Colonic mucosa (tissue), 4 donors: ENCODE measurements at regions not wholly inside any gene's neighbourhood (a gene's known extent, or its start where the extent isn't known, plus 50 kb on each side); places are given as distances from the start of the nearest gene placed in this dataset.

Experiments used
- DNase-seq: peaks from one replicate; pipeline ENCODE4 v3.0.0-alpha.2; 2020
- H3K27ac ChIP-seq: fragments of 200-600 bp; one replicate; pipeline ENCODE4 v1.8.0; 2021
- H3K27me3 ChIP-seq: fragments of 200-600 bp; one replicate; pipeline ENCODE4 v1.8.0; 2021
- H3K36me3 ChIP-seq: fragments of 200-600 bp; one replicate; pipeline ENCODE4 v1.8.0; 2021
- H3K4me1 ChIP-seq: fragments of 200-600 bp; one replicate; pipeline ENCODE4 v1.8.0; 2021; ENCODE audit warnings: mild to moderate bottlenecking
- H3K4me3 ChIP-seq: fragments of 200-600 bp; one replicate; pipeline ENCODE4 v1.8.0; 2021
- H3K9ac ChIP-seq, 2 donors: one replicate each; pipeline ENCODE4 v1.7.0; 2013; ENCODE audit warnings: control low read depth in 2 of 2, low read depth in 2 of 2, low read length in 2 of 2
- H3K9me3 ChIP-seq: fragments of 200-600 bp; one replicate; pipeline ENCODE4 v1.8.0; 2021
- intact Hi-C: fragments of 100-400 bp; cut with DNase I; formaldehyde crosslinking; loops from one replicate; pipeline ENCODE4 v1.14.1; 2022
- TF ChIP-seq, protein P1 (sequence below): fragments of 200-600 bp; IDR thresholded peaks from one replicate; pipeline ENCODE4 v1.8.0; 2022; ENCODE audit warnings: antibody characterized with exemption, mild to moderate bottlenecking
- donor health status: healthy.
- donor health status: DM: no; HTN: no; CAD: no.
- donor health status: DM: no; HTN: no; CAD: no.

DNA sequence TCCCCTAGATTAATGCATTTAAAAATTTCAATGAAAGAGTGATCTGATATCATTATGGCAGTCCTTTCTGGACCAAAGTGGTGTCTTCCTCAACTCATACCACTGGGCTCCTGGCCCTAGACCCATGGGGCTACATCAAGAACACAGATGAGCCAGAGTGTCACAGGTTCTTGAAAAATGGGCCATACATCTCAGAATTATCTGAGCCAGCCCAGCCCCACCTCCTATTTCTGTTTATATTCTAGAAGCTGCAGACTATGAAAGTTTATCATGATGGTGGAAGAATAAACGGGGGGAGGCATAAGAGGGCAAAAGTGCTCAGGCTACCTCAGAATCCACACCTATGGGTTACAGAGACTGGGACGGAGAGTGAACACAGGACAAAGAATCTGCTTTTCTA, 120.6 kb upstream of the TACR1 start:
- H3K36me3 ChIP-seq: no peaks in the 10 kb centered on the region
- intact Hi-C loops: no loop called here
- TF ChIP-seq, protein P1, sequence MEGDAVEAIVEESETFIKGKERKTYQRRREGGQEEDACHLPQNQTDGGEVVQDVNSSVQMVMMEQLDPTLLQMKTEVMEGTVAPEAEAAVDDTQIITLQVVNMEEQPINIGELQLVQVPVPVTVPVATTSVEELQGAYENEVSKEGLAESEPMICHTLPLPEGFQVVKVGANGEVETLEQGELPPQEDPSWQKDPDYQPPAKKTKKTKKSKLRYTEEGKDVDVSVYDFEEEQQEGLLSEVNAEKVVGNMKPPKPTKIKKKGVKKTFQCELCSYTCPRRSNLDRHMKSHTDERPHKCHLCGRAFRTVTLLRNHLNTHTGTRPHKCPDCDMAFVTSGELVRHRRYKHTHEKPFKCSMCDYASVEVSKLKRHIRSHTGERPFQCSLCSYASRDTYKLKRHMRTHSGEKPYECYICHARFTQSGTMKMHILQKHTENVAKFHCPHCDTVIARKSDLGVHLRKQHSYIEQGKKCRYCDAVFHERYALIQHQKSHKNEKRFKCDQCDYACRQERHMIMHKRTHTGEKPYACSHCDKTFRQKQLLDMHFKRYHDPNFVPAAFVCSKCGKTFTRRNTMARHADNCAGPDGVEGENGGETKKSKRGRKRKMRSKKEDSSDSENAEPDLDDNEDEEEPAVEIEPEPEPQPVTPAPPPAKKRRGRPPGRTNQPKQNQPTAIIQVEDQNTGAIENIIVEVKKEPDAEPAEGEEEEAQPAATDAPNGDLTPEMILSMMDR: no peak
- H3K9ac ChIP-seq: no peak overlapping the region
- no peaks in the 10 kb centered on the region for H3K9me3 ChIP-seq
- H3K27ac ChIP-seq: no peak overlapping the region
- H3K4me1 ChIP-seq: no peaks in the 10 kb centered on the region
- no peaks in the 10 kb centered on the region for H3K27me3 ChIP-seq
- no peak for DNase-seq
- H3K4me3 ChIP-seq: no peak overlapping the region

DNA sequence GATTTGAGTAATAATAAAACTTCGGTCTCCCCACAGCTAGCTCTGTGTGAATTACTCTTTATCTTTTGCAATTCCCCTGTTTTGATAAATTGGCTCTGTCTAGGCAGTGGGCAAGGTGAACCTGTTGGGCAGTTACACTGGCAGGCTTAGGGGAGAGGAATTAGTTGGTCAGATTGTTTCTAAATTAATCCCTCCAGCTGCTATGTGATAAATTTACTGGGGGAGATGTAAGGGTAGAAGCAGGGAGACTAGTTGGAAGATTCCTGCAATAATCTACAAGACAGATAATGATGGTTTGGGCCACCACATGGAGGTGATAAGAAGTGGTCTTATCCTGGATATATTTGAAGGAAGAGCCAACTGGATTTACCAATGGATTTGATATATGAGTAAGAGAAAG, 118.5 kb upstream of the TACR1 start:
- no peaks in the 10 kb centered on the region for H3K36me3 ChIP-seq
- no peak overlapping the region for H3K4me3 ChIP-seq
- intact Hi-C loops: no loop called here
- no peaks in the 10 kb centered on the region for H3K27me3 ChIP-seq
- H3K27ac ChIP-seq: no peak overlapping the region
- TF ChIP-seq, protein P1: no peak
- no peaks in the 10 kb centered on the region for H3K4me1 ChIP-seq
- no peak overlapping the region for H3K9ac ChIP-seq
- H3K9me3 ChIP-seq: no peaks in the 10 kb centered on the region
- DNase-seq: no peak

DNA sequence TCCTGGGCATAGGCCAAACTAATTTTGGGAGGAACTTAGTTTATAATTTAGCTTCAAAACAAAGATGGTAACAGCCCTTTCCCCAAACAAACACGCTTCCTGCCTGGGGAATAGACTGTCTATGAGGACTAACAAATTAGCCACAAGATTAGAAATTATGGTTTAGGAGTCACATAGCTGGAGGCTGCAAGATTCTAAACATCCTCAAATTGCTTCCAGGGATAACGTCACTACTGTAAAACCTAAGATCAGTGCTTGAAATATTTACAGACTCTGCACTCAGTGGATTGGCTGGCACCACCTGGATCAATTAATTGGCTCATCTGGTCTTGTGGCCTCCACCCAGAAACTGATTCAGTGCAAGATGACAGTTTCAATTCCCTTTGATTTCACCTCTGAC, 118.0 kb upstream of the TACR1 start:
- Histone ChIP-seq H3K27me3 (no peaks in the 10 kb centered on the region), H3K9me3 (no peaks in the 10 kb centered on the region), H3K36me3 (no peaks in the 10 kb centered on the region), H3K4me3 (no peak overlapping the region), H3K9ac (no peak overlapping the region), H3K4me1 (no peaks in the 10 kb centered on the region), H3K27ac (no peak overlapping the region)
- no peak for DNase-seq
- intact Hi-C loops: no loop called here
- TF ChIP-seq, protein P1: no peak

DNA sequence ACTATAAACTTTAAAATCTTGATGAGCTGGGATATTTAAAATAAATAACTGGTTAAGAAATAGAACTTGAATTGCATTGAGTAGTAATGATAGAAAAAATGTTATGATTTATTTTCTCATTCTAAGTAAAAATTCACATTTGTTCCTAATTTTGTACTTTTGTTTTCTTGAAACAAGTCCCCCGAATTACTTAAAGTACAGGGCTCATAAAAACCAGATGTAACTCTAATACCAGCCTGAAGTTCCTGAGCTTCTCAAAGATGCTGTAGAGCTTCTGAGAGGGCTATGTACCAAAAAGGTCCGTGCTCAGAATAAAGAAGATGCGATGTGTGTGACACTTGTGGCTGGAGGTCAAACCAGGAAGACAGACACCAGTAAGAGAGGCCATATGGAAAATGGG, 116.1 kb upstream of the TACR1 start:
- Histone ChIP-seq H3K9me3 (no peaks in the 10 kb centered on the region), H3K4me3 (no peak overlapping the region), H3K4me1 (no peaks in the 10 kb centered on the region), H3K9ac (no peak overlapping the region), H3K27me3 (no peaks in the 10 kb centered on the region), H3K27ac (no peak overlapping the region), H3K36me3 (no peaks in the 10 kb centered on the region)
- TF ChIP-seq, protein P1: no peak
- intact Hi-C loops: no loop called here
- DNase-seq: no peak

DNA sequence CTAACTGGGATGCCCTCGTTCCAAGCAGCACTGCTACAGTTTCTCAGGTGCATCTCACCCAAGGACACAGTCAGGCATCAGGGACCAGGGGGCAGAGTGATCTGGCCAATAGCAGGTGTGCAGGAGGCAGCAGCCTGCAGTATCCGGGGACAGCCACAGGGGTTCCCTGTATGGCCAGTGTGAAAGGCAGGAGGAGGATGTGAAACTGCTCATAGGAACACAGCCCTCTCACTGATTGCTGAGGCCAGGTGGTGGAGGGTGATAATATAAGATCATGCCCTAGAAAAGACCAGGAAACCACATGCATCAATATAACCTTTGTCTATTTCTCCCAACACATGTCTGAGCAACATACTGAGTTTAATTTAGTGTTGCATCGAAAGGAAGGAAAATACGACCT, 112.7 kb upstream of the TACR1 start:
- Histone ChIP-seq H3K4me3 (no peak overlapping the region), H3K27me3 (no peaks in the 10 kb centered on the region), H3K9me3 (no peaks in the 10 kb centered on the region), H3K27ac (no peak overlapping the region), H3K36me3 (no peaks in the 10 kb centered on the region), H3K9ac (no peak overlapping the region), H3K4me1 (no peaks in the 10 kb centered on the region)
- intact Hi-C loops: no loop called here
- no peak for DNase-seq
- TF ChIP-seq, protein P1: no peak

DNA sequence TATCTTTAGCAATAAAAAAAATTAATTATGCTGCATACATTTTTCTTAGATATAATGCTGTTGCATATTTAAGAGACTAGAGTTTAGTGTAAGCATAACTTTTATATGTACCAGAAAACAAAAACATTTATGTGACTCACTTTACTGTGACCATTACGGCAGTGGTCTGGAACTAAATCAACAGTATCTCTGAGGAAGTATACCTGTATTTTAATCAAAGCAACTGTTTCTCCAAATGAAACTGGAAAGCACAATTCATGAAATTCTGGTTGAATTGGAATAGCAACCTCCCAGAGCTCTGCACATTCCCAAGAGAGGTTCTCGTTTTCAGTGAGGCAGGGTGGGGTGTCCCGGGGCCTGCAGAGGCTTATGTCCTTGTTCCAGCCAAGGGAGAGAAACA, 112.2 kb upstream of the TACR1 start:
- H3K4me3 ChIP-seq: no peak overlapping the region
- no peak for DNase-seq
- TF ChIP-seq, protein P1: no peak
- H3K27ac ChIP-seq: no peak overlapping the region
- H3K36me3 ChIP-seq: no peaks in the 10 kb centered on the region
- H3K4me1 ChIP-seq: no peaks in the 10 kb centered on the region
- H3K27me3 ChIP-seq: no peaks in the 10 kb centered on the region
- intact Hi-C loops: no loop called here
- no peaks in the 10 kb centered on the region for H3K9me3 ChIP-seq
- no peak overlapping the region for H3K9ac ChIP-seq
